ENCODE measurements at regions not wholly inside any gene's neighbourhood (a gene's known extent, or its start where the extent isn't known, plus 50 kb on each side); places are given as distances from the start of the nearest gene placed in this dataset.
A peak's percentile ranks its signal among the peaks of the same experiment; 100 is the strongest.
"Not testable (repeated sequence)": the region's sequence is repeated elsewhere in the genome, so short reads cannot be mapped to it uniquely, and the experiment has no call there.

DNA sequence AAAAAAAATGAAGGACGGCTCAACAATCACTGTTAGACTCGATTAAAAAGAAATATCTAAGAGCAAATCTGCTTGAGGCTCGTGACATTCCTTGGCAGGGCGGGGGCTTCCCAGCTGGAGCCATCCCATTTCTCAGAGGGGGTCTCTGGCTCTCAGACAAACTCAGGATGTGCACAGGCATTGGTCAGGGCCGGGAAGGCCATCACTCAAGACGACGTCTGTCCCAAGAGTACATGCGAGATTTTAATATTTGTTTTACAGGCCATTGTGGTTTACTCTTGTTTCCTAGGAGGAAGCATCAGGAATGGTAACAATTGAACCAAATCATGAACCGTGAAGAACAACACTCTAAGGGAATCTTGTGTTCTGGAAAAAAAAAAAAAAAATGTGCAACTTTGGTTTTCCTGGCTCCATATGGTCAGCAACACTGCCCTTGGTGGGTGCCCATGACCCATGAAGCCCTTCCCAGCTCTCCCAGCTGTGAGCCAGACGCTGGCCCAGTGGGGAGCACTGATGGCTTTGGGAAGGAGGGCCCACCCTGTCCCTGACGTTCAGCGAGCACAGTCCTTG, 5454.6 kb upstream of the TPTE start:
- DNase-seq = not testable (repeated sequence)

DNA sequence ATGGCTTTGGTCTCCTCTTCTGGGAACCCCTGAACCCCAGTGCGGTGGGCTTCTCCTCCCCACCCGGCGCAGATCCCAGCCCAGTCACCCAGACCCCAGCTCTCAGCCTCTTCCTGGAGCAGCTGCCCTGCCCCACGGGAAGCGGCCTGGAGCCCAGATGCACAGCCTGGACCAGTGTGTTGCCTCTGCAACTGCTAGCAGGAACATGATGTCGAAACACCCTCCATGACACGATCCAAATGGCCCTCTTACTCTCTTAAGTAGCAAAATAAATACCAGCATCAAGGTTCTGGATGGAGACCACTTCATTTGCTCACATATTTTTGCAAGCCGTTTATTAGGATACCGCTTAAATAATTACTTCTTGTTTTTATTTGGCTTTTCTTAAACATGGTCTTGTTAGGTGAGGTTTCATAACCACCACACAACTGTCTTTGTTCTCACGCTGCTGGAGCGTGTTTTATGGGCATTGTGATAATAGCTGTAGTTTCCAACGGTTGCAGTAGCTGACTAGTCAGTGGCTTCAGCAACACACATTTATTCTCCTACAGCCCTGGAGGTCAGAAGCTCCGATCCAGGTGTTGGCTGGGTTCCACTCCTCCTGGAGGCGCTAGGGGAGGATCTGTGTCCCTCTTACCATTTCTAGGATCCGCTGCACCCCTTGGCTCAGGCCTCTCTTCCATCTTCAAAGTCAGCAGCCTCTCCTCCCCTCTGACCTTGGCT, 5453.9 kb upstream of the TPTE start:
- not testable (repeated sequence) for DNase-seq

DNA sequence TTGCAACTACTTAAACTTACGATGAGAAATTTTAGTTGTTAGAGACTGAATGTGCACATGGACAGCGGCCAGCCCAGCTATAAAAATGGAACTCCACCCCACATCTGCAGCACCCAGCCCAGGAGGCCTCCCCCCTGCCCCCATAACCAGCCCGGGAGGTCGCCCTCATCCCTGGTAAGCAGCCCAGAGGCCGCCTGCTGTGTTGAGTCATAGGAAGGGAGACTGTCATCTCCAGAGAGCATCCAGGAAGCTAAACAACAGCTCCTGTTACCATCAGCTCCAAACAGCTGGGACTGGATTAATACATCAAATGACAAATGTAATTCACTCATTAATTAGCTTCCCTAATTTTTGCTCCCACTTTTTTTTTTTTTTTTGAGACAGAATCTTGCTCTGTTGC, 5452.7 kb upstream of the TPTE start:
- not testable (repeated sequence) for DNase-seq

DNA sequence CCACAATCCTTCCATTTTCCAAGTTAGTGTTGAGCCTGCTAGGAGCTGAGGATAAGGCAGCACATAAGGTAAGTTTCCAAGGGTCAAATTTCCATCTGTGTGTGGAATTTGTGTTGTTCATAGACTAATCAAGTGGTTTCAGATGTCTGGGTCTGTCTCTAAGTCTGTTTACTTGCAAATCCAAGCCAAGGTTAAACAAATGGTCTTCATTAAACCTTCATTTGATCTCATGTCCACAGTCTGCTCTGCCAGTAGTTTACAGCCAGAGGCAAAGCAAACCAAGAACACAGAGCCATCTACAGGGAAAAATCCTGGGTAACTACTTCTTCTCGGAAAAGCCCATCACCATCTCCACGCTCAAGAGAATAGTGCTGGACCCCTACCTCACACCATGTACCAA, 5450.2 kb upstream of the TPTE start:
- not testable (repeated sequence) for DNase-seq

DNA sequence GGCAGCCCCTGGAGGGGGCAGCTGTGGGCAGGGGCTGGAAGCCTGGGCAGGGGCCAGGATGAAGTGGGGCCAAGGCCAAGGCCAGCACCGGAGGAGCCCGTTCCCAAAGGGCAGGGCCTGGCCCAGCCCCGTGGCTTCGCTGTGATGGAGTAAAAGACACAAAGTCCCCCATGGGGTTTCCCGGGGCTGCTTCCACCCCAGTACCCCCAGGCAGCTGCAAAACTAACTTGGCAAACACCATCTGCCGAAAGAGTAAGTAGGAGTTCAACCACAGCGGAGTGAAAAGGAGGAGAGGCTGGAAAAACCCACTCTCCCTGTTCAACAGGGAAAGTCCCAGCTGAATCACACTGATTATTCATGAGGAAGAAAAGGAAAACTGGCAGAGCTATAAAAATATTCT, 5444.5 kb upstream of the TPTE start:
- not testable (repeated sequence) for DNase-seq

DNA sequence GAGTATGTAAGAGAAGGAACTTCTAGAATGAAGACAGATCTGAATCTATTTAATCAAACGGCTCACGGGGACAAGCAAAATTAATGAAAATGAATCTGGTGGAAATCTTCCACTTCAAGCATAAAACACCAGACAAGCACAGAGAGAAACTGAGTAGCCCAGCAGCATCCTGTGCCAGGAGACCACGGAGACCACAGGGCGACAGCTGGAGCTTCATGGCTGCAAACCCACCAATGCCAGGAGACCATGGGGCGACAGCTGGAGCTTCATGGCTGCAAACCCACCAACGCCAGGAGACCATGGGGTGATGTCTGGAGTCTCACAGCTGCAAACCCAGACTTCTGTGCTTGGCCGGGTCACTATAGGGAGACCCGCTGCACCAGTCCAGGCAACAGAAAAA, 5442.0 kb upstream of the TPTE start:
- DNase-seq = not testable (repeated sequence)

DNA sequence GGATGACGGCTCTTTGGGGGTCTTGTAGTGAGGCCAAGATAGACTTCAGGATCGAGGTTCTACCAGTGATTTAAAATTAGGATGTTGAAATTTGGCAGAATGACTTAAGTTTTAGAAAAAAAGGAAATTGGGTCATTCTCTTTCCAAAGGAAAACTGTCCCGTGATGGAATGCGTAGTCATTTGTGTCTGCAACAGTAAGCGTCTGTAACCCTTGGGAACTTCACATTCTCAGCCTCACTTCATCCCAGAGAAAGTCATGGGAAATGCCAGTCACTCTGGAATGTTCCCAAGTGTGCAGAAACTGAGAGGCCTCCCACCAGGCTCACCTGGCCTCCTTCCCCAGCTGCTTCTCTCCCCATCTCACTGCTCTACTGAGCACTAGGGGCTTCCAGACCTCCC, 5441.4 kb upstream of the TPTE start:
- not testable (repeated sequence) for DNase-seq

DNA sequence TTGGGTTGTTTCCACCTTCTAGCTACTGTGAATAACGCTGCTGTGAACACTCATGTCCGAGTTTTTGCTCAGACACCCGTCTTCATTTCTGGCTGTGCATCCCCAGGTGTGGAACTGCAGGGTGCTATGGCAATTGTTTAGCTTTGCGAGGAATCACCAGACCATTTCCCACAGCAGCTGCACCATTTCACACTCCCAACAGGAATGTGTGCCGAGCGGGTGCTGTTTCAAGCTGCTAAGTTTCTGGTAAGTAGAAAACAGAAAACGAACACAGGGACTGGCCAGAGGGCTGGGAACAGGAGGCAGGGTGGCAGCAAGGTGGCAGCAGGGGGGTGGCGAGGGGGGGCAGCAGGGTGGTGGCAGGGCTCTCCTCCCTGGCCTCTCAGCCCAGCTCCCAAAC, 5437.1 kb upstream of the TPTE start:
- not testable (repeated sequence) for DNase-seq

DNA sequence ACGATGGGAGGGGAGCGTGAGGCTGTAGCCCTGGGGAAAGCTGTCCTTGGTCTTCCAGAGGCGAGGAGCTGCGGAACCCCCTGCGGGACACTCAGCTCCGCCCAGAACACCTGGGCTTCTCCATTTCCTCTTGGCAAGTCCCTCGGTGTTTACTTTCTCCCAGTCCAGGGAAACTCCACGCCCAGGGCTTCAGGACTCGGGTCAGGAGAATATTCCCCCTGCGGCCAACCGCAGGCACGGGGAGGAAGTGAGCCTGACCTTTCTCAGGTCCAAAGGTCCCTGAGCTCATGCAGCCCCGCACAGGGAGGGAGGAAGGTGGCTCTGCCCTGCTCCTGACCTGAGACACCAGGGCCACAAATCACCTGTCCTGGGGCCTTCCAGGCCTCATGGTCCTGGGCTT, 5435.9 kb upstream of the TPTE start:
- DNase-seq = not testable (repeated sequence)

DNA sequence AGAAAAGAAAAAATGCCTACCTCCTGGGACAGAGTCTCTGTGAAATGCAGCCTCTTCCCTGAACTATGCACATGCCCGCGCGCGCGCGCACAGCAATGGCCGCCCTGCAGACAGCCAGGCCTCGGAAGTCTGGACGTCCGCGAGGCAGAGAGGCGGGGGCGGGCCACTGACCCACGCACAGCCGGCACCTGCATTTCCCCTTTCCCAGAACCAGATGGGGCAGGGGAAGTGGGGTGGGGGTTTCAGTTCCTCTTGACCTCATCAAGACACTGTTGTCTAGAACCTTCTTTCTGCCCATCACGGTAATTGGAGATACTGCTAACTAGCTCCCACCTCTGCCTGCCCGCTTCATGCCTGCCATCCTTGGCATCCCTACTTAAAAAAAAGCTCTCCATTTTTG, 5435.0 kb upstream of the TPTE start:
- DNase-seq = not testable (repeated sequence)

DNA sequence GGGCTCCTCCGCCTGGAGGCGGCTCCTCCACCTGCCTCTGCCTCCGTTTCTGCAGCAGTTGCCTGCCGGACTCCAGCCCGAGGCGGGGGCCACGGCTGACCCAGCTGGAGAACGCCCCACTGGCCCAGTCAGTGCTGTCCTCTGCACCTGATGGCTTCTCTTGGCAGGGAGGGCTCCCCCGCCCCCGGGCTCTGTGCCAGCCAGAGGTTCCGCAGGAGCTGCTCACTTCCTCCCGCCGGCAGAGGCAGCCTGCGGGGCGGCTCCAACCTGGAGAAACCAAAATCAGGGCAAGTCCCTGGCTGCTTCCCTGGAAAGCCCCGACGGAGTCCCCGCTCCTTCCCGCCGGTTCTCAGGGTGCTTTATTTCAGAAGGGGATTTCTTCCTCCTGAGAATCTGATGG, 5432.6 kb upstream of the TPTE start:
- not testable (repeated sequence) for DNase-seq

DNA sequence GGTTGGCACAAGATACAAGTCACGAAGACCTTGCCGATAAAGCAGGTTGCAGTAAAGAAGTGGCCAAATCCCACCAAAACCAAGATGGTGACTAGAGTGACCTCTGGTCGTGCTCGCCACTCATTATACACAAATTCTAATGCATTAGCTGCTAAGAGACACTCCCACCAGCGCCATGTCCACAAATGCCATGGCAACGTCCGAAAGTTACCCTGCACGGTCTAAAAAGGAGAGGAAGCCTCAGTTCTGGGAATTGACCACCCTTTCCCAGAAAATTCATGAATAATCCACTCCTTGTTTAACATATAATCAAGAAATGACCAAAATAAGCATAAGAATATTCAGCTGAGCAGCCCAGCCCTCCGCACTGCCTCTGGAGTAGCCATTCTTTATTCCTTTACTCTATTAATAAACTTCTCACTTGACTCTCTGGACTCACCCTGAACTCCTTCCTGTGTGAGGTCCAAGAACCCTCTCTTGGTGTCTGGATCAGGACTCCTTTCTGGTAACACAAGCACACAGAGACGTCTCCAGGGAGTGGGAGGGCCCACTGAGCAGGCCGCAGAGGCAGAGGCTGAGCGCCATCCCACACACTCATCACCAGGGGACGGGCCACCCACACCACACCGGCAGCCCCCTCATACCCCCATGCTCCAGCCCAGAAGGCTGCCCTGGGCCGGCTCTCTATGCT, 5431.8 kb upstream of the TPTE start:
- not testable (repeated sequence) for DNase-seq

DNA sequence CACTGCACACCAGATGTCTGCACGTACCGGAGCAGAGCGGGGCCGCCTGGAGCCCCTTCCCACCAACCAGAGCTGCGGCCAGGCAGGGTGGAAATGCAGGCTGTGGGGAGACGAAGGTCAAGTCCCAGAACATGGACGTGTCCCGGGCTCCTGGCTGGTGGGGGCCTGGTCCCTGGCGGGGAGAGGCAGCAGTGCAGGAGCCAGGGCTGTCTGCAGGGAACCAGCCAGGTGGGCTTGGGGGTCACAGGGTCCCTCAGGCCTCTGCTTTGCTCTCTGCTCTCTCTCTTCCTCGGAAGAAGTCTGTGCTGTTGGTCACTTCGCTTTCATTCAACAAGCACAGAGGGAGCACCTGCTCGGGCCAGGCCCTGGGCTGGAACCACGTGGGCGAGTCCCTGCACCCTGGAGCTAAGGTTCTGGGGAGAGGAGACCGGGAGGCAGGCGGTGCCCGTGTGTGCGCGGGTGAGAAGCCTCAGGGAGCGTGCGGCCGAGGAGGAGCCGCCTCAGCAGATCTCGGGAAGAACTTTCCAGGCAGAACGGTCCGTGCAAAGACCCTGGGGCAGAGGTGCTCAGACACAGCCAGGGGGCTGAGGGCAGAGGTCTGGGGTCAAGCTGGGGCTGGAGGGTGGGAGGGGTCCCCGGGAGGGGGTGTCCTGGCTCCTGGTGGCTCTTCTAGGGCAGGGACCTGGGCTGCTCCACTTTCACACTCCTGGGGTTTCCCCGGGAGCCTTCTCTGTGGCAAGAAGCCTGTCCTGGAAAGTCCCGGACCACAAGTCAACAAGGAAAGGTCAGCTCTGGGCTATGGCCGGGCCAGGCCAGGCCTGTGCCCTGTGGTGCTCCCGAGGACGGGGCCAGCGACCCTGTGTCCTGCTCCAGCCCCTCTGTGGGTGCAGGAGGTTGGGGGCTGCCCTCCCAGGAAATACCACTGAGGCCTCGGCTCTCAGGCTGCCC, 5431.0 kb upstream of the TPTE start:
- DNase-seq = not testable (repeated sequence)

DNA sequence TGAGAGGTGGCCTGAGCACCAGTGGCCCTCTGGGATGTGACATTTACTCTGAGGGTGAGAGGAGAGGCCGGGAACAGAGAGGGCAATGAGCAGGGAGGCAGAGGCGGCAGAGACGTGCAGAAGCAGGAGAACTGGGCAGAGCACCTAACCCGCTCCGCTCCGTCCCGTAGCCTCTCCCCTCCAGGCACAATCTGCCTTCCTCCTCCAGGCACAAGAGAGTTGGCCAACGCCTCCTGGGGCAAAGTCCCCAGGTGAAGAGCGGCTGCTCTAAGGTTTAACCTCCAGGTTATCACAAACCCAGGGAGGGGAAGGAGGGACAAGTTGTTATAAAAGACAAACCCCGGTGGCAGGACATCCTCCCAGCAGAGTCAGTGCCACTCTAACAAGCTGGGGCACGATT, 5430.1 kb upstream of the TPTE start:
- not testable (repeated sequence) for DNase-seq

DNA sequence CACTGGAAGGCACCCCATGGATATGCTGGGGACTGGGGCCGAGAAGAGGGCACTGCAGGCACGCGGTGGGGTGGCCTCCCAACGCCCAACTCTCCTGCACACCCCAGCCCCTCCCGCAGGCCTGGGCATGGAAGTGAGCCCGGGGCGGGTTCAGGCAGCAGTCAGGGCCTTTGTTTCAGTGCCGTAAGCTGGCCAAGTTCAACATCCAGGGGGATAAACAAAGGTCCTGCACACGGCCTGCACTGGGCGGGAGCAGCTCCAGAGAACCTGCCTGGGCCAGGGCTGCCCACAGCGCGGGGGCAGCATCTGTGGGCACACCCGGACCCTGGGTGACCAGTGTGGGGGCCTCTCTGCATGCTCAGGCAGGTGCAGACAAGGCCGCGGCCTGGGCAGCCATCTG, 5425.8 kb upstream of the TPTE start:
- not testable (repeated sequence) for DNase-seq

DNA sequence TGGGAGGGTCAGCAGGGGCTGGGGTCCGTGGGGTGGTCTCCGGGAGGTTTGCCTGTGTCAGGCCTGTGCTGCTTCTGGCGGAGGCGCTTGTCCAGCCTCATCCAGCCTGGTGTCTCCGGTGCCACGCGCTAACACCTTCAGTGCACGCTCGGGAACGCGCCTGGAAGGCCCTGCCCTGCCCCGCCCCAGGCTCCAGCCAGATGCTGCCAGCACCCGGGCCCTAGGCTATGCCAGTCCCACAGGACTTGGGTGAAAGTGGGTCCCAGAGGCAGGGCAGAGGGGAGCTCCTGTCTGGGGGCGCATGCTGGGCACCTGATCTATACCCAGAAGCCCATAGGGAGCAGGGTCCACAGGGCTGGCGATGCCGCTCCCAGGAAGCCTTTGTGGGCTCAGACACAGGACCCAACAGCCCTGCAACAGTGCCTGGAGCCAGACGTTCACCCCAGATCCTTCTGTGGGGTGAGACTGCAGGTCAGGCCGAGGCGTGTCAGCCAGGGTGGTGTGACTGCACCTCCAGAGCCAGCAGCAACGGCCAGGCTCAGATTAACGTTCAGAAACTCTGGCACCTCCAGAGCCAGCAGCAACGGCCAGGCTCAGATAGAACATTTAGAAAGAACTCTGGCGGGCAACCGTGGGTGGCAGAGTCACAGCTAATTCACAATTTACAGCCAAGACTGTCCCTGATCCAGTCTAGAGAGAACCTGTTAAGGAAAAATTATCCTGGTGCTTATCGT, 5423.2 kb upstream of the TPTE start:
- DNase-seq = not testable (repeated sequence)

DNA sequence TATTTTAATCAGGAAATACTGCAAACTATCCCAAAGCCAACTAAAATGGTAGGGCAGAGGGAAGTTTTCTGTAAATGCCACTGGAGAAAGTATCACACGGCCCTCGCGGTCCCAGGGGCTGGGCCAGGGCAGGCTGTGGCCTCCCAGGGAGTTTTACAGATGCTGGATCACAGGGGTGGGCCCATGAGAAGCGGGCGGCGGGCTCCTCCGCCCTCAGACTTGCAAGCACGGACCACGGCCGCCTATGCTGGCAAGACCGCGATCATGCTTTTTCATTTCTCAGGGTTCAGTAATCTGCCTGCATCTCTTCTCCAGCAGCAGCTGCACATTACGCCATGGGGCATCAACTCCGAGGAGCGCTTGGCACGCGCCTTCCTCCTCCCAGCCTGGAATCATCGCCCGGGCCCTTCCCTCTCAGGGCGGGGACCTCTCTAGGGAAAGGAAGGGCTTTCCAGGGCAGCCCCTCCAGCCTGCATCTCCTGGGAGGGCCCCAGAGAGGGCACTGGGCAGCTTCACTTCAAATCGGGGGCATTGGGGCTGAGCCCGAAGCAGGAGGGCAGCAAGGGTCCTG, 5420.7 kb upstream of the TPTE start:
- DNase-seq = not testable (repeated sequence)

DNA sequence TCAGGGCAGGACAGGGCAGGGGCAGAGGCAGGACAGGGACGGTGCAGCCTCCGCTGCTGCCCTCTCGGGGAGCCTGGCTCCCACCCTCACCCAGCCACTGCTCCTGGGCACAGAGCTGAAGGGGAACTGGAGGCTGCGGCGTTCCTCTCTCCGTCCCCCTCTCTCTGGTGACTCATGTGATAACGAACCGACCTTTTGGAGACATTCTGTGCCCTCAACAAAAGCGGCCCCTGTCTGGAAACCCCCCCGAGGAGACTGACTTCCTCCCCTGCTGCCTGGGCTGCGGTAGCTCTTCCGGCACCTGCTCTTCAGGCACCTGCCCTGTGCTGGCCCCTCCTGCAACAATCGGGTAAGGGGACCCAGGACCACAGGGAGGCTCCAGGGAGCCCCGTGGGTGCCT, 5419.6 kb upstream of the TPTE start:
- peak; percentile 79 for DNase-seq

DNA sequence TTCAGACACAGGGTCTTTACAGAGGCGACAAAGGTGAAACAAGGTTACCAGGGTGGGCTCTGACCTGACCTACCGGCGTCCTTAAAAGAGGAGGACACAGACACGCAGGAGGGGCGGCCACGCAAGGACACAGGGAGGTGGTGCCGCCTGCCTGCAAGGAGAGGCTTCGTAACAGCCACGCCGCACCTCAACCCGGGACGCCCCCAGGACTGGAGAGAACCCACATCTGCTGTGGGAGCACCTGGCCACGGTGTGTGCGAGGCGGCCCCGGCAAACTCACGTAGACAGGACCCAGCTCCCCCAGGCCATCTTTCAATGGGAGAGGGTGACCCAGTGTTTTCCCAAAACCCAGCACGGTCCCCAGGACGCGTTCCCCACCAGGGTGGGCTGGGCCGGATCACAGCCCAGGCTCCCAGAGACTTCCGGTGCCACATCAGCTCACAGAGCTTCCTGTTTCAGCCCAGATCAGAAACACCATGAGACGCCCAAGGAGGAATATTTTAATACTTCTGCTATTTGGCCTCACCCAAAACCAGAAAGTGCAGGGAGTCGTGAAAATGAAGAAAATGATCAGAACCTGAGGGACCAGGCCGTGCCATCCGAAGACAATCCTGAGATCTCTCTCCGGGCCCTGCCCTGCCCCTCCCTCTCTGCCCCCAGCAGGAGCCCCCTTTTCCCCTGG, 5417.4 kb upstream of the TPTE start:
- peak; percentile 54 for DNase-seq

DNA sequence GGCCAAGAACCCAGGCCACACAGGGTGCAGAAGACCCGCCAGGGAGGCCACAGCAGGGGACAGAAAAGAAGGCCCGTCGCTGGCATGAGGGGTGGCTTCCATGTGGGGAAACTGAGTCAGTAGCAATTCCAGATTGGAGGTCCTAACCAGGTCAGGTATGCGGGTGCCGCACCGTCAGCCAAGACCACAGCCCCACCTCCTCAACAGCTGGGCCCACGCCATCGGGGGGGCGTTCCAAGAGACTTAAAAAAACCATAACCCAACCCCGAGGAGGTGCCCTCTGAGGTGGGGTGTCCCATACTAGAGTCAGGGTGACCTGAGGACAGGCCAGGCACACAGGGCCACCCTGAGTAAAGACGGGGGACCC, 5416.8 kb upstream of the TPTE start:
- DNase-seq = not testable (repeated sequence)

All from activated naive CD4-positive, alpha-beta T cell treated with anti-CD3 and anti-CD28 coated beads, Interleukin-2, amount 50 U/mL, for 16 hours (primary cell).